ENCODE measurements at regions not wholly inside any gene's neighbourhood (a gene's known extent, or its start where the extent isn't known, plus 50 kb on each side); places are given as distances from the start of the nearest gene placed in this dataset.

- peak; percentile 70 for DNase-seq (ENCODE audit: low spot score)
Observed at GRCh38 chr3:5304789-5305683, 117.5 kb downstream of the EDEM1 start.

- DNase-seq (ENCODE audit: low spot score) = no peak
Observed at GRCh38 chr3:5305684-5305989, 118.1 kb downstream of the EDEM1 start.

GRCh38 chr3:5309171-5309570 lies 121.7 kb downstream of the EDEM1 start:
- DNase-seq (ENCODE audit: low spot score) = no peak

- no peak for DNase-seq (ENCODE audit: low spot score)
Observed at GRCh38 chr3:5309602-5310001, 122.1 kb downstream of the EDEM1 start.

- no peak for DNase-seq (ENCODE audit: low spot score)
Observed at GRCh38 chr3:5310509-5310908, 123.0 kb downstream of the EDEM1 start.

- no peak for DNase-seq (ENCODE audit: low spot score)
Observed at GRCh38 chr3:5312290-5312689, 124.8 kb downstream of the EDEM1 start.

- no peak for DNase-seq (ENCODE audit: low spot score)
Observed at GRCh38 chr3:5314897-5315296, 127.4 kb downstream of the EDEM1 start.

GRCh38 chr3:5317557-5317956 lies 130.1 kb downstream of the EDEM1 start:
- DNase-seq (ENCODE audit: low spot score) = no peak

- DNase-seq (ENCODE audit: low spot score) = no peak
Observed at GRCh38 chr3:5319454-5319853, 131.9 kb downstream of the EDEM1 start.

- DNase-seq (ENCODE audit: low spot score) = no peak
Observed at GRCh38 chr3:5321666-5322340, 134.3 kb downstream of the EDEM1 start.

- no peak for DNase-seq (ENCODE audit: low spot score)
Observed at GRCh38 chr3:5324780-5325179, 137.3 kb downstream of the EDEM1 start.

- no peak for DNase-seq (ENCODE audit: low spot score)
Observed at GRCh38 chr3:5330152-5330810, 142.8 kb downstream of the EDEM1 start.

- no peak for DNase-seq (ENCODE audit: low spot score)
Observed at GRCh38 chr3:5331567-5332269, 144.2 kb downstream of the EDEM1 start.

GRCh38 chr3:5332270-5332956 lies 144.9 kb downstream of the EDEM1 start:
- no peak for DNase-seq (ENCODE audit: low spot score)

GRCh38 chr3:5339967-5340535 lies 152.5 kb downstream of the EDEM1 start:
- no peak for DNase-seq (ENCODE audit: low spot score)

- no peak for DNase-seq (ENCODE audit: low spot score)
Observed at GRCh38 chr3:5341610-5342009, 154.1 kb downstream of the EDEM1 start.

GRCh38 chr3:5343459-5343858 lies 156.0 kb downstream of the EDEM1 start:
- DNase-seq (ENCODE audit: low spot score) = no peak

- no peak for DNase-seq (ENCODE audit: low spot score)
Observed at GRCh38 chr3:5344707-5345106, 157.2 kb downstream of the EDEM1 start.

- peak; percentile 26 for DNase-seq (ENCODE audit: low spot score)
Observed at GRCh38 chr3:5347486-5347885, 160.0 kb downstream of the EDEM1 start.

- no peak for DNase-seq (ENCODE audit: low spot score)
Observed at GRCh38 chr3:5348229-5348902, 160.9 kb downstream of the EDEM1 start.

- DNase-seq (ENCODE audit: low spot score) = no peak
Observed at GRCh38 chr3:5349343-5349742, 161.8 kb downstream of the EDEM1 start.
